IPS-NIHi7 (cell line): ENCODE measurements at regions not wholly inside any gene's neighbourhood (a gene's known extent, or its start where the extent isn't known, plus 50 kb on each side); places are given as distances from the start of the nearest gene placed in this dataset.

ENCODE experiments used
- DNase-seq: peaks from one replicate; pipeline ENCODE4 v3.0.0; 2012; ENCODE audit warnings: mixed read lengths; ENCODE audit errors: extremely low spot score

GRCh38 chr3:158970006-158970405 lies 168.2 kb downstream of the MFSD1 start:
- DNase-seq: no peak

GRCh38 chr3:158974904-158975303 lies 173.1 kb downstream of the MFSD1 start:
- no peak for DNase-seq

- no peak for DNase-seq
These were observed 175.1 kb downstream of the MFSD1 start for GRCh38 chr3:158976966-158977365.

GRCh38 chr3:158977497-158977896 lies 175.6 kb downstream of the MFSD1 start:
- no peak for DNase-seq

- no peak for DNase-seq
These were observed 181.6 kb downstream of the MFSD1 start for GRCh38 chr3:158983216-158984099.

GRCh38 chr3:158991146-158991705 lies 189.4 kb downstream of the MFSD1 start:
- DNase-seq: peak; percentile 22

GRCh38 chr3:158992463-158992862 lies 190.6 kb downstream of the MFSD1 start:
- DNase-seq: no peak

- DNase-seq: no peak
These were observed 192.5 kb downstream of the MFSD1 start for GRCh38 chr3:158994386-158994785.

- DNase-seq: no peak
These were observed 199.9 kb downstream of the MFSD1 start for GRCh38 chr3:159001711-159002110.

- DNase-seq: no peak
These were observed 203.3 kb downstream of the MFSD1 start for GRCh38 chr3:159005137-159005536.

GRCh38 chr3:159007331-159007730 lies 205.5 kb downstream of the MFSD1 start:
- no peak for DNase-seq

- no peak for DNase-seq
These were observed 206.5 kb downstream of the MFSD1 start for GRCh38 chr3:159008401-159008800.

- DNase-seq: no peak
These were observed 216.5 kb downstream of the MFSD1 start for GRCh38 chr3:159018341-159018740.

- no peak for DNase-seq
These were observed 223.9 kb downstream of the MFSD1 start for GRCh38 chr3:159025733-159026132.

- no peak for DNase-seq
These were observed 224.7 kb downstream of the MFSD1 start for GRCh38 chr3:159026510-159026909.

GRCh38 chr3:159028706-159029105 lies 226.9 kb downstream of the MFSD1 start:
- no peak for DNase-seq

GRCh38 chr3:159029306-159030026 lies 227.6 kb downstream of the MFSD1 start:
- no peak for DNase-seq

GRCh38 chr3:159030138-159030670 lies 228.3 kb downstream of the MFSD1 start:
- DNase-seq: no peak

- DNase-seq: no peak
These were observed 229.2 kb downstream of the MFSD1 start for GRCh38 chr3:159030886-159031679.

GRCh38 chr3:159032311-159032710 lies 230.5 kb downstream of the MFSD1 start:
- no peak for DNase-seq

GRCh38 chr3:159038405-159038804 lies 236.6 kb downstream of the MFSD1 start:
- no peak for DNase-seq

- no peak for DNase-seq
These were observed 237.4 kb downstream of the MFSD1 start for GRCh38 chr3:159039286-159039685.
